Mucosa of rectum (tissue), 2 donors: ENCODE measurements at regions not wholly inside any gene's neighbourhood (a gene's known extent, or its start where the extent isn't known, plus 50 kb on each side); places are given as distances from the start of the nearest gene placed in this dataset.

Experiments
- H3K27ac ChIP-seq, 2 donors: one replicate each; pipeline ENCODE4 v1.7.0; 2013; ENCODE audit warnings: inconsistent platforms in 2 of 2, low read depth in 2 of 2, low read length in 2 of 2
- H3K27me3 ChIP-seq, 2 donors: one replicate each; pipeline ENCODE4 v1.7.0; 2013; ENCODE audit warnings: low read length in 2 of 2; ENCODE audit not compliant: control insufficient read depth in 2 of 2, insufficient read depth in 2 of 2
- H3K36me3 ChIP-seq, 2 donors: one replicate each; pipeline ENCODE4 v1.7.0; 2013; ENCODE audit warnings: low read length in 2 of 2; ENCODE audit not compliant: control insufficient read depth in 2 of 2, insufficient read depth in 2 of 2
- H3K4me1 ChIP-seq, 2 donors: one replicate each; pipeline ENCODE4 v1.7.0; 2013; ENCODE audit warnings: low read length in 2 of 2, mild to moderate bottlenecking in 1 of 2; ENCODE audit not compliant: control insufficient read depth in 2 of 2, insufficient read depth in 2 of 2
- H3K4me3 ChIP-seq, 2 donors: one replicate each; pipeline ENCODE4 v1.7.0; 2013; ENCODE audit warnings: low read length in 2 of 2
- H3K9ac ChIP-seq, 2 donors: one replicate each; pipeline ENCODE4 v1.7.0; 2013; ENCODE audit warnings: low read length in 2 of 2, low read depth in 1 of 2, mild to moderate bottlenecking in 1 of 2
- H3K9me3 ChIP-seq, 2 donors: one replicate each; pipeline ENCODE4 v1.7.0; 2013; ENCODE audit warnings: low read length in 2 of 2; ENCODE audit not compliant: control insufficient read depth in 2 of 2
- donor health status: healthy.
- donor health status: Normal muscosa, but diverticular disease.

GRCh38 chr1:116273042-116273783 lies 99.8 kb upstream of the ATP1A1 start:
- Histone ChIP-seq H3K9me3 (no peaks in the 10 kb centered on the region), H3K9ac (no peak overlapping the region), H3K27ac (no peak overlapping the region), H3K36me3 (no peaks in the 10 kb centered on the region), H3K4me3 (no peak overlapping the region), H3K27me3 (no peaks in the 10 kb centered on the region), H3K4me1 (no peaks in the 10 kb centered on the region)

- no peaks in the 10 kb centered on the region for H3K27me3 ChIP-seq
- H3K27ac ChIP-seq = no peak overlapping the region
- no peaks in the 10 kb centered on the region for H3K9me3 ChIP-seq
- H3K9ac ChIP-seq = no peak overlapping the region
- no peak overlapping the region for H3K4me3 ChIP-seq
- H3K36me3 ChIP-seq = no peaks in the 10 kb centered on the region
- no peaks in the 10 kb centered on the region for H3K4me1 ChIP-seq
Measured at GRCh38 chr1:116276532-116276931, 96.5 kb upstream of the ATP1A1 start.

GRCh38 chr1:116277840-116278540 lies 95.1 kb upstream of the ATP1A1 start:
- H3K4me1 ChIP-seq = no peaks in the 10 kb centered on the region
- H3K4me3 ChIP-seq = no peak overlapping the region
- H3K27me3 ChIP-seq = no peaks in the 10 kb centered on the region
- H3K9ac ChIP-seq = no peak overlapping the region
- H3K36me3 ChIP-seq = no peaks in the 10 kb centered on the region
- H3K27ac ChIP-seq = no peak overlapping the region
- H3K9me3 ChIP-seq = no peaks in the 10 kb centered on the region

GRCh38 chr1:116278541-116278866 lies 94.5 kb upstream of the ATP1A1 start:
- Histone ChIP-seq H3K9ac (no peak overlapping the region), H3K4me1 (no peaks in the 10 kb centered on the region), H3K36me3 (no peaks in the 10 kb centered on the region), H3K27me3 (no peaks in the 10 kb centered on the region), H3K27ac (no peak overlapping the region), H3K9me3 (no peaks in the 10 kb centered on the region), H3K4me3 (no peak overlapping the region)

GRCh38 chr1:116279715-116280114 lies 93.3 kb upstream of the ATP1A1 start:
- Histone ChIP-seq H3K4me1 (no peaks in the 10 kb centered on the region), H3K27me3 (no peaks in the 10 kb centered on the region), H3K36me3 (no peaks in the 10 kb centered on the region), H3K4me3 (no peak overlapping the region), H3K9ac (no peak overlapping the region), H3K27ac (no peak overlapping the region), H3K9me3 (no peaks in the 10 kb centered on the region)

GRCh38 chr1:116284819-116285390 lies 88.1 kb upstream of the ATP1A1 start:
- no peak overlapping the region for H3K4me3 ChIP-seq
- no peaks in the 10 kb centered on the region for H3K9me3 ChIP-seq
- no peaks in the 10 kb centered on the region for H3K4me1 ChIP-seq
- H3K36me3 ChIP-seq = no peaks in the 10 kb centered on the region
- no peak overlapping the region for H3K9ac ChIP-seq
- no peaks in the 10 kb centered on the region for H3K27me3 ChIP-seq
- no peak overlapping the region for H3K27ac ChIP-seq

- H3K4me1 ChIP-seq = no peaks in the 10 kb centered on the region
- H3K4me3 ChIP-seq = no peak overlapping the region
- no peaks in the 10 kb centered on the region for H3K27me3 ChIP-seq
Measured at GRCh38 chr1:116286541-116286971, 86.5 kb upstream of the ATP1A1 start.

GRCh38 chr1:116287341-116288200 lies 85.5 kb upstream of the ATP1A1 start:
- Histone ChIP-seq H3K9me3 (no peaks in the 10 kb centered on the region), H3K4me1 (no peaks in the 10 kb centered on the region), H3K4me3 (no peak overlapping the region), H3K27me3 (no peaks in the 10 kb centered on the region), H3K27ac (no peak overlapping the region), H3K36me3 (no peaks in the 10 kb centered on the region), H3K9ac (no peak overlapping the region)

More at GRCh38 chr1:116286541-116286971, 86.5 kb upstream of the ATP1A1 start:
- H3K27ac ChIP-seq = no peak overlapping the region
- no peaks in the 10 kb centered on the region for H3K9me3 ChIP-seq
- H3K9ac ChIP-seq = no peak overlapping the region
- no peaks in the 10 kb centered on the region for H3K36me3 ChIP-seq

GRCh38 chr1:116288201-116288598 lies 84.8 kb upstream of the ATP1A1 start:
- Histone ChIP-seq H3K27ac (no peak overlapping the region), H3K9me3 (no peaks in the 10 kb centered on the region), H3K27me3 (no peaks in the 10 kb centered on the region), H3K9ac (no peak overlapping the region), H3K36me3 (no peaks in the 10 kb centered on the region), H3K4me1 (no peaks in the 10 kb centered on the region), H3K4me3 (no peak overlapping the region)

- H3K27me3 ChIP-seq = no peaks in the 10 kb centered on the region
- H3K4me3 ChIP-seq = no peak overlapping the region
- H3K36me3 ChIP-seq = no peaks in the 10 kb centered on the region
- no peak overlapping the region for H3K27ac ChIP-seq
- no peaks in the 10 kb centered on the region for H3K4me1 ChIP-seq
- H3K9me3 ChIP-seq = no peaks in the 10 kb centered on the region
- no peak overlapping the region for H3K9ac ChIP-seq
Measured at GRCh38 chr1:116289193-116289592, 83.9 kb upstream of the ATP1A1 start.
